ENCODE measurements at regions not wholly inside any gene's neighbourhood (a gene's known extent, or its start where the extent isn't known, plus 50 kb on each side); places are given as distances from the start of the nearest gene placed in this dataset.

GRCh38 chr12:42666671-42667243 is 77.2 kb upstream of the PRICKLE1 start:
- TF ChIP-seq, protein P1, sequence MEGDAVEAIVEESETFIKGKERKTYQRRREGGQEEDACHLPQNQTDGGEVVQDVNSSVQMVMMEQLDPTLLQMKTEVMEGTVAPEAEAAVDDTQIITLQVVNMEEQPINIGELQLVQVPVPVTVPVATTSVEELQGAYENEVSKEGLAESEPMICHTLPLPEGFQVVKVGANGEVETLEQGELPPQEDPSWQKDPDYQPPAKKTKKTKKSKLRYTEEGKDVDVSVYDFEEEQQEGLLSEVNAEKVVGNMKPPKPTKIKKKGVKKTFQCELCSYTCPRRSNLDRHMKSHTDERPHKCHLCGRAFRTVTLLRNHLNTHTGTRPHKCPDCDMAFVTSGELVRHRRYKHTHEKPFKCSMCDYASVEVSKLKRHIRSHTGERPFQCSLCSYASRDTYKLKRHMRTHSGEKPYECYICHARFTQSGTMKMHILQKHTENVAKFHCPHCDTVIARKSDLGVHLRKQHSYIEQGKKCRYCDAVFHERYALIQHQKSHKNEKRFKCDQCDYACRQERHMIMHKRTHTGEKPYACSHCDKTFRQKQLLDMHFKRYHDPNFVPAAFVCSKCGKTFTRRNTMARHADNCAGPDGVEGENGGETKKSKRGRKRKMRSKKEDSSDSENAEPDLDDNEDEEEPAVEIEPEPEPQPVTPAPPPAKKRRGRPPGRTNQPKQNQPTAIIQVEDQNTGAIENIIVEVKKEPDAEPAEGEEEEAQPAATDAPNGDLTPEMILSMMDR (conservative IDR thresholded peaks at IDR 0.05; ENCODE audit: low read depth, low read length) = no peak
- DNase-seq (ENCODE audit: low read depth) = no peak
- no peak overlapping the region for H3K4me3 ChIP-seq (ENCODE audit: low read depth, low read length)

DNA sequence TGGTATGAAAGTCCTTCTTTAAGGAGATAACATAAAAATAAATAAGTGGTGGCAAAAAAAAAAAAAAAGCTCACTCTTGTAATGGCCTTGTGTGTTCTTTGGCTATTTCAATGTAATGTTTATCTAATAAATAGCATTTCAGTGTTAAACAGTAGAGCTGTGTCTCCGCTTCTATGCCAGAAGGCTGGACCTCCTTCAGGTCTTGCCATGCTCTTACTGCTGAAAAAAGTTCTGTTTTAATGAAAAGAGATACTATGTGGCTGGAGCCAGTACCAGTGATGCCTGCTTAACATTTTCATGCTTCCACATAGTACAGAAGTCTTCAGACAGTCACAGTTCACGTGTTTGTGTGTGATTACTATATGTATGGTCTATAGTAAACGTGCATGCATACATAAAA is 74.1 kb upstream of the PRICKLE1 start:
- no peak for DNase-seq (ENCODE audit: low read depth)
- TF ChIP-seq, protein P1 (conservative IDR thresholded peaks at IDR 0.05; ENCODE audit: low read depth, low read length) = no peak
- no peak overlapping the region for H3K4me3 ChIP-seq (ENCODE audit: low read depth, low read length)

DNA sequence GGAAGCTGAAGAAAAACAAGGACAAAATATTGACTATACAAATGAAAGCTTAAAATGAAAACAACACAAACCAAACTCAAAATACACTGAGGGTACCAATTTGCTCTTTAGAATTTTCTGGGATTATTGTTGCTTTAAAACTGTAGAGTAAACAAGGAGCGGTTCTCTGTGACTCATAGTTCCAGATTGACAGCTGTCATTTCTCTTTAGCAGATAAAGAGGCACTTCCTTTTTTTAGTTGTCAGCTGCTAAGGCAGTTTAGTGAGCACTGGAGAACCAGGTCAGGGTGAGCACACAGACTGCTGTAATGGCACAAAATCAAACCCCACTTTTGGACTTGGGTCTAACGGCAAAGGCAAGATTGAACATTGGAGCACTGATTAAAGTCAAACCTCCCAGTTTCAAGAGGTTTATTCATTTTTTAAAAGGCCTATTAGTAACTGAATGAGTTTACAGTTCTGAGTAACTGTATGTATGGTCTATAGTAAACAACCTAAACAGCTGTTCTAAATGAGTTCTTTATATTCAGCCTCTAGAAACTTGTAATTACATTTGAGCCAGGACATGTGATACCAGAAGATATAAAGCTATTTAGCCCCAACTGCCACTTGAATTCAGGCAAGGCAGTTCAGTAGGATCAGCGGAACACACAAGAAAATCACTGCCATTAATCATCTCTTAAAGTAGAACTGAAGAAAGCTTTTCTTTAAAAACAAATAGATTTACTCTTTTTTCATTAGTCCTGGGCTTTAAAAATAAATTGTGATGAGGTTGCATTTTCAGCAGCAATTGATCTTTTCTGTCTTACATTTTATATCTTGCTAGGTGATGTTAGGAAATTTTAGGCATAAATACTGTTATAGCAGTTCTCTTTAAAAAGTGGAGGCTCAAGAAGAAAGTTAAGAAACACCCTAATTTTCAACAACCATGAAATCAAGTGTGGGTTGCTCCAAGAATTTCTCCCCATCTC is 71.7 kb upstream of the PRICKLE1 start:
- TF ChIP-seq, protein P1 (conservative IDR thresholded peaks at IDR 0.05; ENCODE audit: low read depth, low read length) = no peak
- no peak overlapping the region for H3K4me3 ChIP-seq (ENCODE audit: low read depth, low read length)
- DNase-seq (ENCODE audit: low read depth) = no peak

DNA sequence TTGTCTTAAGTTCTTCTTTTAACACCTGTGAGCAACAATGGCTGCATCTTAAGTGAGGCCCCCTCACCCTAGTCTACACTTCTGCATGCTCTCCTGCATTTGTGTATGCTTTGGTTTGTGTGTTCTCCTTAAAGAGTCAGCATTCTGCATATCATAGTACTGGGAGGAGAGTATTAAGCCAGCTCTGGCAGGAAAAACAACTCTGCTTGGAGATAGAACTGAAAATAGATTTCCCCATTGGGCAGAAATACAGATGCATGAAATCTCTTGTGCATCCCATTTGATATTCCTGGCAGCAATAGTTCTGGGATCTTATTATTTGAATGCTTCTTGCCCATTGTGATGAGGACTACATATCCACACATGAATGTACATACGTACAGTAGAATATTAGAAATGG is 70.6 kb upstream of the PRICKLE1 start:
- TF ChIP-seq, protein P1 (conservative IDR thresholded peaks at IDR 0.05; ENCODE audit: low read depth, low read length) = no peak
- H3K4me3 ChIP-seq (ENCODE audit: low read depth, low read length) = no peak overlapping the region
- DNase-seq (ENCODE audit: low read depth) = no peak

DNA sequence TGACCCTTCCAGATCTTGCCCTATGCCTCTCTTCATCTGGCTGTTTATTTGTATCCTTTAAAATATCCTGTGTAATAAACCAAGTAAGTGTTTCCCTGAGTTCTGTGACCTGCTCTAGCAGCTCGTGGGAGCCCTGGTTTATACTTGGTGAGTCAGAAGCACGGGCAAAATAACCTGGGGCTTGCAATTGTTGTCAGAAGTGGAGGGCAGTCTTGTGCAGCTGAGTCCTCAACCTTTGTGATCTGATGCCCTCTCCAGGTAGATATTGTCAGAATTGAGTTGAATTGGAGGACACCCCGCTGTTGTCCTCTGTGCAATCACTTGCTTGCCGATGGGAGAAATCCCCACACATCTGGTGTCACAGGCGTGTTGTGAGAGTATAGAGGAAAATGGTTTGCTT is 62.5 kb upstream of the PRICKLE1 start:
- DNase-seq (ENCODE audit: low read depth) = peak; percentile 30
- TF ChIP-seq, protein P1 (conservative IDR thresholded peaks at IDR 0.05; ENCODE audit: low read depth, low read length) = peak; percentile 5
- H3K4me3 ChIP-seq (ENCODE audit: low read depth, low read length) = no peak overlapping the region

DNA sequence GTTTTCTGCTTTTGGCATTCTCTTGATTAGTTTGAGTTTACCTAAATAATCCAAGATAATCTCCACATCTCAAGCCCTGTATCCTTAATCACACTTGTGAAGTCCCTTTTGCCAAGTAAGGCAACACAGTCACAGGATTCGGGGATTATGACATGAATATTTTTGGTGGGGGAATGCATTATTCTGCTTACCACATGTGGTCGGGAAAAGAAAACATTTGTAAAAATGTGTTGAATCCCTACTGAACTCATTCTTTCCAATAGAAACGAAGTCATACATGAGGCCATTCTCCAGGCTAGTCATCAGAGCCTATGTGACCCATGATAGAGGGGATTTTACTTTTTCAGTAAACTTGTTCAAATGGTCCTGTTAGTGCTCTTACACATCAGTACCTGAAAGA is 58.5 kb upstream of the PRICKLE1 start:
- no peak overlapping the region for H3K4me3 ChIP-seq (ENCODE audit: low read depth, low read length)
- TF ChIP-seq, protein P1 (conservative IDR thresholded peaks at IDR 0.05; ENCODE audit: low read depth, low read length) = no peak
- no peak for DNase-seq (ENCODE audit: low read depth)
